Kidney capillary endothelial cell (primary cell): ENCODE measurements at regions not wholly inside any gene's neighbourhood (a gene's known extent, or its start where the extent isn't known, plus 50 kb on each side); places are given as distances from the start of the nearest gene placed in this dataset.

ENCODE experiments used
- DNase-seq: peaks from one replicate; pipeline ENCODE4 v3.0.0-alpha.2; 2018; ENCODE audit warnings: low spot score

GRCh38 chr11:27770576-27770975 lies 70.3 kb upstream of the BDNF start:
- DNase-seq: no peak

GRCh38 chr11:27763736-27764135 lies 63.5 kb upstream of the BDNF start:
- no peak for DNase-seq

- DNase-seq: no peak
Measured at GRCh38 chr11:27761356-27761755, 61.1 kb upstream of the BDNF start.

- DNase-seq: no peak
Measured at GRCh38 chr11:27757953-27758352, 57.7 kb upstream of the BDNF start.

GRCh38 chr11:27754035-27755017 lies 54.1 kb upstream of the BDNF start:
- no peak for DNase-seq
